HCT116 (cell line): ENCODE measurements at regions not wholly inside any gene's neighbourhood (a gene's known extent, or its start where the extent isn't known, plus 50 kb on each side); places are given as distances from the start of the nearest gene placed in this dataset.

Experiments used
- CTCF ChIP-seq, 3 experiments: fragments of 200-600 bp in 1 of 3; sonication (generic) in 1 of 3; IDR thresholded peaks in 2 of 3; conservative IDR thresholded peaks in 1 of 3; 2 replicates each; pipeline ENCODE4 v1.5.1; 2012 to 2017; ENCODE audit warnings: low read depth in 2 of 3, low read length in 2 of 3, antibody characterized with exemption in 1 of 3, borderline replicate concordance in 1 of 3, control low read depth in 1 of 3, mild to moderate bottlenecking in 1 of 3, mixed read lengths in 1 of 3, mixed run types in 1 of 3, moderate library complexity in 1 of 3; ENCODE audit not compliant: insufficient read depth in 1 of 3
- MAX ChIP-seq: IDR thresholded peaks from 2 replicates; pipeline ENCODE4 v1.6.1; 2012
- RAD21 ChIP-seq: IDR thresholded peaks from 2 replicates; pipeline ENCODE4 v1.6.1; 2012; ENCODE audit warnings: low read depth, mild to moderate bottlenecking

- TF ChIP-seq CTCF (IDR thresholded peaks at IDR 0.05 in 2 of 3, conservative IDR thresholded peaks at IDR 0.05 in 1 of 3; ENCODE audit: borderline replicate concordance in 1 of 3, insufficient read depth in 1 of 3, low read depth in 2 of 3, low read length in 2 of 3) (no peak), RAD21 (no peak), MAX (no peak)
Observed at GRCh38 chr16:24463196-24463945, 76.0 kb upstream of the RBBP6 start.
